ENCODE measurements at regions not wholly inside any gene's neighbourhood (a gene's known extent, or its start where the extent isn't known, plus 50 kb on each side); places are given as distances from the start of the nearest gene placed in this dataset.
"Not testable (repeated sequence)": the region's sequence is repeated elsewhere in the genome, so short reads cannot be mapped to it uniquely, and the experiment has no call there.

- H3K4me1 ChIP-seq (ENCODE audit: insufficient read depth); H3K27ac ChIP-seq (ENCODE audit: low read depth); DNase-seq (ENCODE audit: extremely low spot score); H3K4me3 ChIP-seq (ENCODE audit: low read depth, low read length); H3K36me3 ChIP-seq (ENCODE audit: insufficient read depth): not testable (repeated sequence)
- 93% methylated on average over 1 of the region's 1 CpG for WGBS
Measured at GRCh38 chr5:164152539-164152938, 647.1 kb downstream of the MAT2B start.

GRCh38 chr5:164153469-164154172 lies 648.2 kb downstream of the MAT2B start:
- WGBS, result 20% methylated on average over 4 of the region's 4 CpGs
- H3K27ac ChIP-seq (ENCODE audit: low read depth), result no peak overlapping the region
- no peaks in the 10 kb centered on the region for H3K4me1 ChIP-seq (ENCODE audit: insufficient read depth)
- no peak overlapping the region for H3K4me3 ChIP-seq (ENCODE audit: low read depth, low read length)
- no peak for DNase-seq (ENCODE audit: extremely low spot score)
- H3K36me3 ChIP-seq (ENCODE audit: insufficient read depth), result no peaks in the 10 kb centered on the region

DNA sequence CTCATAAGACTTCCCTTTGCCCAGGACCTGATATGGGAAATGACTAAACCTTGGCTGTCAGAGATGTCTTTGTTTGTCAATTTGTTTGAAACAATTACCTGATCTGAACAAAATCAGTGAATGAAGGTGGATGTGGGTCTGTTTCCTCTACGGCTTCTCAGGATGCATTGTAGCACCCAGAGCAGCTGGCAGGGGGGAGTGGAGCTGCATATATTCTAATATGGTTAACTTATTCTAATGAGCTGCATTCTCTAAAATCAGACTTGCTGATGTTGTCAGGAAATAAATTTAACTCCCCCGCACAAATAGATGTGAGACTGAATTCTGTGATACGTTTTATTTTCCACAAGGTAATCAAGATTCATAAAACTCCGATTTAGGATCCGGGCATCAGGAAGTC lies 665.4 kb downstream of the MAT2B start:
- H3K4me1 ChIP-seq (ENCODE audit: insufficient read depth), result no peaks in the 10 kb centered on the region
- no peak overlapping the region for H3K4me3 ChIP-seq (ENCODE audit: low read depth, low read length)
- H3K36me3 ChIP-seq (ENCODE audit: insufficient read depth), result no peaks in the 10 kb centered on the region
- WGBS, result 92% methylated on average over 5 of the region's 5 CpGs
- no peak overlapping the region for H3K27ac ChIP-seq (ENCODE audit: low read depth)
- no peak for DNase-seq (ENCODE audit: extremely low spot score)

GRCh38 chr5:164175083-164175482 lies 669.7 kb downstream of the MAT2B start:
- no peak overlapping the region for H3K27ac ChIP-seq (ENCODE audit: low read depth)
- H3K36me3 ChIP-seq (ENCODE audit: insufficient read depth), result no peaks in the 10 kb centered on the region
- no peaks in the 10 kb centered on the region for H3K4me1 ChIP-seq (ENCODE audit: insufficient read depth)
- 47% methylated on average over 2 of the region's 2 CpGs for WGBS
- no peak for DNase-seq (ENCODE audit: extremely low spot score)
- H3K4me3 ChIP-seq (ENCODE audit: low read depth, low read length), result no peak overlapping the region

GRCh38 chr5:164179406-164179805 lies 674.0 kb downstream of the MAT2B start:
- no peaks in the 10 kb centered on the region for H3K36me3 ChIP-seq (ENCODE audit: insufficient read depth)
- H3K4me1 ChIP-seq (ENCODE audit: insufficient read depth), result no peaks in the 10 kb centered on the region
- no peak overlapping the region for H3K4me3 ChIP-seq (ENCODE audit: low read depth, low read length)
- WGBS, result 73% methylated on average over 2 of the region's 2 CpGs
- H3K27ac ChIP-seq (ENCODE audit: low read depth), result no peak overlapping the region
- DNase-seq (ENCODE audit: extremely low spot score), result no peak

GRCh38 chr5:164181604-164182003 lies 676.2 kb downstream of the MAT2B start:
- DNase-seq (ENCODE audit: extremely low spot score), result no peak
- H3K36me3 ChIP-seq (ENCODE audit: insufficient read depth), result no peaks in the 10 kb centered on the region
- H3K4me3 ChIP-seq (ENCODE audit: low read depth, low read length), result no peak overlapping the region
- 95% methylated on average over 1 of the region's 1 CpG for WGBS
- no peak overlapping the region for H3K27ac ChIP-seq (ENCODE audit: low read depth)
- no peaks in the 10 kb centered on the region for H3K4me1 ChIP-seq (ENCODE audit: insufficient read depth)

- Histone ChIP-seq H3K4me3 (ENCODE audit: low read depth, low read length) (no peak overlapping the region), H3K36me3 (ENCODE audit: insufficient read depth) (no peaks in the 10 kb centered on the region), H3K4me1 (ENCODE audit: insufficient read depth) (no peaks in the 10 kb centered on the region), H3K27ac (ENCODE audit: low read depth) (no peak overlapping the region)
- no peak for DNase-seq (ENCODE audit: extremely low spot score)
- 70% methylated on average over 3 of the region's 3 CpGs for WGBS
Measured at GRCh38 chr5:164184158-164184557, 678.7 kb downstream of the MAT2B start.

DNA sequence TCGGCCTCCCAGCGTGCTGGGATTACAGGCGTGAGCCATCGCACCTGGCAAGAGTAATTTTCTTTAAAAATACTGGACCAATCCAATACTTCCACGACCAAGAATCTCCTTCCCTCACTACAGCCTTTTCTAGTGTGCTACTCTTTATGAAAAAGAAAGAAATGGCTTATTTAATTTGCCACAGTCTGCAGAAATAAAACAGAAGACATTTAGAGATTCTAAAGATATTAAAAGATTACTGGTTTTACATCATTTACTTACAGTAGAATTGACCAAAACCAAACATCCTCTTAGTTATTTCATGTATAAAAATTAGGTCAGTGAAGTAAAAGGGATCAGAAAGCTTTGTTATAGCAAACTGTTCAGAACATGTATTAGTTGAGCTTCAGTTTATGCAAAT lies 679.6 kb downstream of the MAT2B start:
- no peak overlapping the region for H3K4me3 ChIP-seq (ENCODE audit: low read depth, low read length)
- no peaks in the 10 kb centered on the region for H3K36me3 ChIP-seq (ENCODE audit: insufficient read depth)
- no peak for DNase-seq (ENCODE audit: extremely low spot score)
- H3K27ac ChIP-seq (ENCODE audit: low read depth), result no peak overlapping the region
- H3K4me1 ChIP-seq (ENCODE audit: insufficient read depth), result no peaks in the 10 kb centered on the region
- WGBS, result 76% methylated on average over 5 of the region's 5 CpGs

DNA sequence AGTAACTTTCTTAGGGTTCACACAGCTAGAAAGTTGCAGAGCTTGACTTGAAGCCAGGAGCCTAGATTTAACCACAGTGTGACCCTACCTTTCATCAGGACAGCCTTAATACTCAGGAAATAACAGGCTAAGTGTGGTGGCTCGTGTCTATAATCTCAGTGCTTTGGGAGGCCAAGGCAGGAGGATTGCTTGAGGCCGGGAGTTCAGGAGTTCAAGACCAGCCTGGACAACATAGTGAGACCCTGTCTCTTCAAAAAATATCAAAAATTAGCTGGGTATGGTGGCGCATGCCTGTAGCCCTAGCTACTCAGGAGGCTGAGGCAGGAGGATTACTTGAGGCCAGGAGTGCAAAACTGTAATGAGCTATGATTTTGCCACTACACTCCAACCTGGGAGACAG lies 681.1 kb downstream of the MAT2B start:
- Histone ChIP-seq H3K4me3 (ENCODE audit: low read depth, low read length) (no peak overlapping the region), H3K36me3 (ENCODE audit: insufficient read depth) (no peaks in the 10 kb centered on the region), H3K27ac (ENCODE audit: low read depth) (no peak overlapping the region), H3K4me1 (ENCODE audit: insufficient read depth) (no peaks in the 10 kb centered on the region)
- WGBS, result 90% methylated on average over 3 of the region's 3 CpGs
- DNase-seq (ENCODE audit: extremely low spot score), result no peak

DNA sequence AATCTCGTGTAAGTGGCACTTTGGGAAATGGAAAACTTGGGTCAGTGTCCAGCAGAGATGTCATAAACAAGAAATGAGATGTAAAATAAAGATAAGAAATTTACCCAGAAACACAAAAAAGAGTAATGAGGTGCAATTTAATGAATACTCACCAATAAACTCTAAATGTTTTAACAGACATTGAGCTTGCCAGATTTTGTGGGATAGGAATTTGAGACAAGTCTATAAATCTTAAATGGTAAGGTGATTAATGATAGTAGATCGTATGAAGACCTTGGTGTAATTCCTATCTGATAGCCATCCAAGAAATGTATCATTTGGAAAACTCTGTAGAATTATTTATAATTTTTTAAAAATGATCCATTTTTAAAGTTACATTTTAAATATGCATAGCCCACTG lies 682.4 kb downstream of the MAT2B start:
- Histone ChIP-seq H3K4me3 (ENCODE audit: low read depth, low read length) (no peak overlapping the region), H3K27ac (ENCODE audit: low read depth) (no peak overlapping the region), H3K4me1 (ENCODE audit: insufficient read depth) (no peaks in the 10 kb centered on the region), H3K36me3 (ENCODE audit: insufficient read depth) (no peaks in the 10 kb centered on the region)
- WGBS, result 50% methylated on average over 2 of the region's 2 CpGs
- no peak for DNase-seq (ENCODE audit: extremely low spot score)

DNA sequence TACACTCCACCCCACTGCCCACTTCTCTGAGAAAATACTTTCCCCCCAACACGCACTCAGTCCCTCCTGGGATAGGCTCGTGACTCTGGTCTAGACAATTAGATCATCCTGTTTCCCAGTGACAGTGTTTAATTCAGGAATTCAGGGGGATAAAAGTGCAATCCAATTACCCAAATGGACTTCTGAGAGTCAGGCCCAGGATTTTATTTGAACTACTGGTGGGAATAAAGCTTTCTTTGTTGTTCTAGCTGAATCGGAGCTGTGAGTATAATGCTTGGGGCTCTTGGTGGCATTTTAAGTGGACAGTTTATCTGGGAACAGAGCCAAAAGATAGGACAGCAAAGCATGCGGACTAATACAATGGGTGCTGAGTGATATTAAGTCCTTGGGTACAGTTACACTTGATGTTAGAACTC lies 683.3 kb downstream of the MAT2B start:
- H3K27ac ChIP-seq (ENCODE audit: low read depth), result no peak overlapping the region
- 67% methylated on average over 4 of the region's 4 CpGs for WGBS

DNA sequence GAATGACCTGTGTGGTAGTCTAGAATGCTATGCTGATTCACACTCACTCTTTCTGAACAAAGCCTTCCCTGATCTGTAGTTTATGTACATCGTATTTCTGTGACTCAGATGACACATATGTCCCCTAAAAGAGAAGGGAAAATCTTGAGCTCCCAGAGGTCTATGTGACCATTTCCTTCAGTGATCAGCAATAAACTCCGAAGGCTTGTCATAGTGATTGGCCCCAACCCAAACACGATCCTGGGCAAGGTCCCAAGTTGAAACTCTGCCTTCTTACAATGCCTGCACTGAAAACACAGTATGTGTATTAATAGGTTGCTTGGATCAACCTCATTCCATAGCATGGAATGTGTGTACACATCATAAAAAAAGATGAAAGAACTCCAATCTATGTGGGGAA lies 685.8 kb downstream of the MAT2B start:
- peak; percentile 10 for DNase-seq (ENCODE audit: extremely low spot score)
- no peak overlapping the region for H3K27ac ChIP-seq (ENCODE audit: low read depth)
- no peak overlapping the region for H3K4me3 ChIP-seq (ENCODE audit: low read depth, low read length)
- 19% methylated on average over 3 of the region's 3 CpGs for WGBS
- no peaks in the 10 kb centered on the region for H3K36me3 ChIP-seq (ENCODE audit: insufficient read depth)
- no peaks in the 10 kb centered on the region for H3K4me1 ChIP-seq (ENCODE audit: insufficient read depth)

More for the DNA sequence above, 683.3 kb downstream of the MAT2B start:
- no peak overlapping the region for H3K4me3 ChIP-seq (ENCODE audit: low read depth, low read length)
- H3K36me3 ChIP-seq (ENCODE audit: insufficient read depth), result no peaks in the 10 kb centered on the region
- DNase-seq (ENCODE audit: extremely low spot score), result peak; percentile 8
- H3K4me1 ChIP-seq (ENCODE audit: insufficient read depth), result no peaks in the 10 kb centered on the region

- Histone ChIP-seq H3K36me3 (ENCODE audit: insufficient read depth) (no peaks in the 10 kb centered on the region), H3K4me3 (ENCODE audit: low read depth, low read length) (no peak overlapping the region), H3K27ac (ENCODE audit: low read depth) (no peak overlapping the region), H3K4me1 (ENCODE audit: insufficient read depth) (no peaks in the 10 kb centered on the region)
- no peak for DNase-seq (ENCODE audit: extremely low spot score)
- 29% methylated on average over 2 of the region's 2 CpGs for WGBS
Measured at GRCh38 chr5:164202338-164202737, 696.9 kb downstream of the MAT2B start.

DNA sequence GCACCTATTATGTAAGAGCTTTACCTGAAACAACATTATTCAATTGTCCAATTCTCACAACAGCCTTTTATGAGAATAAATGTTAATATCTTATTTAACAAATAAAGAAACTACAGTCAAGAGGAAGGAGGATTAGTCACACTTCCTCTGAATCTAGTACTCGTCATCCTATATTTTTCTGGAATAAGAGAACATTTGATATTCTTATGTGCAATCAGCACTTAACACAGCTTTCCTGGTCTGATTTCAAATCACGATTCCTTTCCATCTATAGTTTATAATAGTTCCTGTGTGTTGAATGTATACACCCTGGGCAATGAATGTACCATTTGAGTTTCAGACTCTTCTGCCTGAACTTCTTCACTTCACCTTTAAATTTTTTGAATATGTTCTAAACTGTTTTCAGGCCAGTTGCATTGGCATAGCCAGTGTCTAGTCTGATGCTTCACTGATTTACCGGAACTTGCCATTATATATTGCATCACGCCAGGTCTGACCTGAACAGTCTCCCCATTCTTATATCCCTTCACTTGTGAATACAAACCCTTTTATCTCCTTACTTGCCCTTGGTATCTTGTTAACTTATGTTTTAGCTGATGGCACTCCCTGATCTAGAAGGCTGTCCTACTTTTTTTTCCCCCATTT lies 698.3 kb downstream of the MAT2B start:
- 79% methylated on average over 4 of the region's 4 CpGs for WGBS
- no peak for DNase-seq (ENCODE audit: extremely low spot score)
- Histone ChIP-seq H3K27ac (ENCODE audit: low read depth) (no peak overlapping the region), H3K36me3 (ENCODE audit: insufficient read depth) (no peaks in the 10 kb centered on the region), H3K4me1 (ENCODE audit: insufficient read depth) (no peaks in the 10 kb centered on the region), H3K4me3 (ENCODE audit: low read depth, low read length) (no peak overlapping the region)
